IgD-negative memory B cell (primary cell): ENCODE measurements at regions not wholly inside any gene's neighbourhood (a gene's known extent, or its start where the extent isn't known, plus 50 kb on each side); places are given as distances from the start of the nearest gene placed in this dataset.

Experiments used
- H3K27ac Mint-ChIP-seq, 3 donors: one replicate each; pipeline ENCODE4 v1.8.0; 2020 to 2022; ENCODE audit warnings: mild to moderate bottlenecking in 3 of 3, mixed read lengths in 3 of 3, moderate library complexity in 1 of 3
- H3K27me3 Mint-ChIP-seq: one replicate; pipeline ENCODE4 v1.8.0; 2021; ENCODE audit warnings: mixed read lengths
- H3K36me3 Mint-ChIP-seq: one replicate; pipeline ENCODE4 v1.8.0; 2020; ENCODE audit warnings: mild to moderate bottlenecking, mixed read lengths
- H3K4me1 Mint-ChIP-seq, 3 donors: one replicate each; pipeline ENCODE4 v1.8.0; 2020 to 2022; ENCODE audit warnings: mixed read lengths in 3 of 3, mild to moderate bottlenecking in 1 of 3
- H3K4me3 Mint-ChIP-seq, 4 donors: one replicate each; pipeline ENCODE4 v1.8.0; 2020 to 2022; ENCODE audit warnings: mild to moderate bottlenecking in 4 of 4, mixed read lengths in 4 of 4, moderate library complexity in 3 of 4
- H3K9me3 Mint-ChIP-seq, 3 donors: one replicate each; pipeline ENCODE4 v1.8.0; 2020 to 2021; ENCODE audit warnings: mixed read lengths in 3 of 3, mild to moderate bottlenecking in 1 of 3

DNA sequence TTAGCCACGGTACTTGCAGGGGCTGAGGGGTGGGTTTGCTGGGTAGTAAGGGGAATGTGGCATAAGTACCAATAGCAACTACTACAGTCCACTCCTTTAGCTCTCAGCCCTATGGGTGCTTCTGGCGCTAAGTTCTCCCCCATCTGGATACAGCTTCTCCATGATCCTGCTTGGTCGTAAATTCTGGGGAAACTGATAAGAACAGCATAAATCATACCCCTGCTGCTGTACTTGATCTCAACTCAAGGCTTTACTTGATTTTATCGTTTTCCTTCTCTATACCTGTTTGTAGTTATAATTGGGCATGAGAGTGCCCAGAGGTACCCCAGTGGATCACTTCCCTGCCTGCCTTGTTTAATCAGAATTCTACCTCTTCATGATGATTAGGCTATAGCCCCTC, 331.4 kb downstream of the PMP22 start:
- peaks cover under 1% of the 10 kb centered on the region for H3K36me3 Mint-ChIP-seq
- H3K4me3 Mint-ChIP-seq: no peak overlapping the region
- no peak overlapping the region for H3K27ac Mint-ChIP-seq

DNA sequence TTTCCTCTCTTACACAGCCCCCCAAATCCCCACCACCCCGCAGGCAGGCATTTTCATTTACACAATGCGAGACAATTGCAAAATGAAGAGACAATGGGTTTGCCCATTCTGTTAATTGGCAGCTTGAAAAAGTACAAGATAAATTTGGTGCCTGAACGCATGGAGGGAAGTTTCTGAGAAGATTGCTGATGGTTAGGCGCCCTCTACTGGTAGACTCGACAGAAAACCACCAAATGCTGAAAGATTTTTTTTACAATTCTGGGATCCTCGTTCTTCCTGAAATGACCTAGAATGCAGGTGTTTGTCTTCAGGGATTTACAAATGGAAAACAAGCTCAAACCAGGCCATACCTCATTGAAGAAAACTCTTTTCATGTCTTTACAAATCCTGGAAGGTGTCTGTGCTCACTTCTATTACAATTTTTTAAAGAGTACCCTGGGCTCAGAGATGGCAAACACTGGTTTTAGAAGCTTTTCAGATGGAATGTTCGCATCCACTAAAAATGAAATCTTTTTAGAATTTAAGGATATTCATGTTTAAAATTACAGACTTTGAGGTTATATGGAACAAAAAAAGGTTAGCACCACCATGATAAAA, 338.5 kb downstream of the PMP22 start:
- Mint-ChIP-seq H3K36me3 (peaks cover 2% of the 10 kb centered on the region), H3K27me3 (no peaks in the 10 kb centered on the region), H3K9me3 (peaks cover 1 to 6% (median 4%) of the 10 kb centered on the region in 3 donors), H3K4me3 (no peak overlapping the region), H3K27ac (no peak overlapping the region), H3K4me1 (no peaks in the 10 kb centered on the region)

More for the DNA sequence above, 331.4 kb downstream of the PMP22 start:
- no peaks in the 10 kb centered on the region for H3K27me3 Mint-ChIP-seq
- no peaks in the 10 kb centered on the region for H3K4me1 Mint-ChIP-seq
- H3K9me3 Mint-ChIP-seq: peaks cover 0 to 2% (median 0%) of the 10 kb centered on the region in 3 donors

DNA sequence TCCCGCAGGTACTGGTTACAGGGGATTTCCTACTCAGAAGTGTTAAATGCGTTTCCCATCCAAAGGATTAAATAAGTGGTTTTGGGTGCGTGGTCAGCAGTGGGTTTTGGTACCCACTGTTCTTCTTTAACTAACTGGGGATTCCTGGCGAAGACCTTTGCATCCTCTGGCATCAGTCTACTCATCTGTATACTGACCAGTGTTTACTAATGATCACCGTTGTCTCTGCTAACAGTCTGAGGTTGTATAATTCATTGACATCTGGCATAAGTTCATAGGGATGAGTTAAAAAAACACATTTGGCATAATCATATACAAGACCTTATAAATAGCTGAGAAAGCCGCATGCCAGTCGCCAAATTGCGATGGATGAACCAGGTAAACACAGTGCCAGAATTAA, 339.1 kb downstream of the PMP22 start:
- H3K36me3 Mint-ChIP-seq: peaks cover 2% of the 10 kb centered on the region
- no peaks in the 10 kb centered on the region for H3K4me1 Mint-ChIP-seq
- no peak overlapping the region for H3K4me3 Mint-ChIP-seq

DNA sequence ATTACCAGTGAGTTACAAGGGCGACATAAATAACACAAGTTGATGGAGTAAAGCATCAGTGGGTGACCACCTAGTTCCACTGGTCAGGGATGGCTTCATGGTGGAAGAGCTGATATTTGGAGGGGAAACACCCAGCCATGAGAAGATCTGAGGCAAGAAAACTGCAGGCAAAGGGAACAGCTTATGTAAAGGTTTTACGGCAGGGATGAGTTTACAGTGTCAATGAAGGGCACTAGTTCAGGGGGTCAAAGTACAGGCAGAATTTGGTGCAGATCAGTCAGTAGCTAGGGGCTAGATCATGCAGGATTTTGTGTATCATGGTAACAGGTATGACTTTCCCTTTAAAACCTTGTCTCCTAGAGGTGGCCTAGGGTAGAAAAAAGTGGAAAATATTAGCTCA, 339.6 kb downstream of the PMP22 start:
- Mint-ChIP-seq H3K27ac (no peak overlapping the region), H3K9me3 (peaks cover 1 to 6% (median 4%) of the 10 kb centered on the region in 3 donors), H3K27me3 (no peaks in the 10 kb centered on the region), H3K36me3 (peaks cover 2% of the 10 kb centered on the region), H3K4me1 (no peaks in the 10 kb centered on the region), H3K4me3 (no peak overlapping the region)

More for the DNA sequence above, 339.1 kb downstream of the PMP22 start:
- Mint-ChIP-seq H3K9me3 (peaks cover 1 to 6% (median 4%) of the 10 kb centered on the region in 3 donors), H3K27ac (no peak overlapping the region), H3K27me3 (no peaks in the 10 kb centered on the region)

DNA sequence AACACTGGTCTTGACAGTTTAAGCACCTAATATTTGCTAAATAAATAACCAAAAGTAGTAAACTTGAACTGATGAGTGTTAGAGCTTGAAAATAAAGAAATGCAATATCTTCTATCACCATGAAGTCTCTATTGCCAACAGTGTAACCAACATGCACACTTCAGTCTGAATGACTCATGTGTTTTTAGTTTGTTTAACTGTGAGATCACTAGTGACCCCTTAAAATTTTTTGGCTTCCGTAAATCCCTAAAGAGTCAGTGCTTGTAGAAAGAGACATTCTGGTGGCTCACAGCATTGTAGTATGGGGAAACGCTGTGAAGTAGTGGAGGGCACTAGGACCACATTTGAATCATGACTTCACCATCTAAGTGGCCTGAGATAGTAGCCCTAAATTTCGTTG, 341.1 kb downstream of the PMP22 start:
- H3K4me1 Mint-ChIP-seq: no peaks in the 10 kb centered on the region
- peaks cover 2% of the 10 kb centered on the region for H3K36me3 Mint-ChIP-seq
- H3K27ac Mint-ChIP-seq: no peak overlapping the region
- peaks cover 1 to 6% (median 4%) of the 10 kb centered on the region in 3 donors for H3K9me3 Mint-ChIP-seq
- H3K27me3 Mint-ChIP-seq: no peaks in the 10 kb centered on the region
- no peak overlapping the region for H3K4me3 Mint-ChIP-seq

DNA sequence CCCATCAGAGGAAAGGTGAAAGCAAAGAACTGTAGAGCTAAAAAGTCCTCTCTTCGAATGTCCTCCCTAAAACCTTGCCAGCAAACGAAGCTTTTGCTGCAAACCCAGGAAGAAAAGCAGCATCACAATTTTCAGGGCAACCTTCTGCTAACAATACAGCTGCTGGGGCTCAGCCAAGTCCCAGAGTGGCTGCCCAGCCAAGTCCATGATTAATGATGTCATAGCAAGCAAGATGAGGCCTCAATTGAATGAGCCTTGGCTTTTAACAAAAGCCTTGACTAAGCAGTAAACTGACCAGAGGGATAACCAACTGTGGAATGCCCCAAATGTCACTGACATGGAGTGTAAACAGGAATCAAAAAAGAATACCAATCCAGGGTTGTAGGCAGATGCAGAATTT, 342.7 kb downstream of the PMP22 start:
- H3K9me3 Mint-ChIP-seq: peaks cover 1 to 6% (median 4%) of the 10 kb centered on the region in 3 donors
- no peak overlapping the region for H3K27ac Mint-ChIP-seq
- no peak overlapping the region for H3K4me3 Mint-ChIP-seq
- H3K27me3 Mint-ChIP-seq: no peaks in the 10 kb centered on the region
- H3K4me1 Mint-ChIP-seq: no peaks in the 10 kb centered on the region
- no peaks in the 10 kb centered on the region for H3K36me3 Mint-ChIP-seq

DNA sequence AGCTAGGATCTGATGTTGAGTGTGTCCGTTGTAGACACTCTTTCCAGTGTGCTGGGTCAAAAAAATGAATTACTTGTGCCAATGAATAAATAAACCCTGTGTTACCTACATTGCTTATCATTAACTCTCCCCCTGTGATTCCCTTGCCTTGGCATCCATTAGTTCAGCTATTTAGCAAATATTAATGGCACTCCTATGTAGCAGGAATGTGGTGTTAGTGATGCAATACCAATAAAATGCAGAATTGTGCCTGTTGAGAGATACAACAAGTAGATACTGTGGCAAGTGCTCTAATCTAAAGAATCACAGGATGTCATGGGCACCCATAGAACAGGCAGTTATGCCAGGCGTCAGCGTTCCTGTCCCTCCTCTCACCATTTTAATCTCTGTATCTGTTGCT, 343.2 kb downstream of the PMP22 start:
- Mint-ChIP-seq H3K36me3 (no peaks in the 10 kb centered on the region), H3K27ac (no peak overlapping the region)

DNA sequence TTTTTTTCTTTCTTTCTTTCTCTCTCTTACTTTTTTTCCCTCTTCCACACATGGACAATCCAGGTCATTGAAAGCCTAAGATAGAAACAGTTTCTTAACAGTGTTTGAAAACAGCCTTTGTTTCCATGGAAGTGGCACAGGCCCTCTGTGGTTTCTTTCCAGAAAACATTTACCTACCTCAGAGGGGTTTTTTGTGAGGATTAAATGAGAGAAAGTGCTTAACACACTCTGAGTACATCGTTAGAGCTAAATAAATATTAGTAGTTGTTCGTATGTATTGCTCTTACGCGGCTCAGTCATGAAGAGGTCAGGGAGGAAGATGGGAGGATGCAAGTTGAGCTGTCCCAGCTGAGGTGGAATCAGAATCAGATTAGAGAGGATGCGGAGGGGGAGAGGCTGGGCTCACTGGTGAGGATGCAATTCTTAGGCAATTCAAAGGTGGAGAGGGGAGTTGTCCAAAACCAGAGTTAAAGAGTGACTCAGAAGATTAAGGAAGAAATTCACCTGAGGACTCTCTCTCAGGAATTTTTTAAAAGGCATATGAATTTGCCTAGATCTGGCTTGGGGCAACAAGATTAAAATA, 345.4 kb downstream of the PMP22 start:
- Mint-ChIP-seq H3K27ac (no peak overlapping the region), H3K27me3 (no peaks in the 10 kb centered on the region), H3K9me3 (peaks cover 3 to 6% (median 4%) of the 10 kb centered on the region in 3 donors), H3K4me3 (no peak overlapping the region), H3K4me1 (no peaks in the 10 kb centered on the region), H3K36me3 (no peaks in the 10 kb centered on the region)

More for the DNA sequence above, 343.2 kb downstream of the PMP22 start:
- H3K27me3 Mint-ChIP-seq: no peaks in the 10 kb centered on the region
- H3K4me1 Mint-ChIP-seq: no peaks in the 10 kb centered on the region
- no peak overlapping the region for H3K4me3 Mint-ChIP-seq
- H3K9me3 Mint-ChIP-seq: peaks cover 1 to 6% (median 4%) of the 10 kb centered on the region in 3 donors

DNA sequence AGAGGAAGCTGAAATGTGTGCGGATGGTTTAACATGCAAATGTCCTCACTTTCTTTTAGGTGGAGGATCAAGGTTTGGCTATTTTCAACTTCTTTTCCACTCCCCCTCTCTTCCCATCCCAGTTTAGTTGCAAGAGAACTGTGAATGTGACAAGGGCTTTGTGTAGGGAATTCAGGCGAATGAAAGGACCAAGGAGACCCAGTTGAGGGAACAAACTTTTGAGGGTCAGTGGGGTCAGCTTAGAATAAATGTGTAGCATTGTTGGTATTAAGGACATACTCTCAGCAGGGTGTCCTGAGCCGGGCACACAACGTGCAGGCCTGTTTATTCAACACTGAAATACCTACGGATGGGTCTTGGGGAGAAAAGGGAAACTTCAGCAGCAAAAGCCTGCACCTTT, 346.0 kb downstream of the PMP22 start:
- H3K36me3 Mint-ChIP-seq: no peaks in the 10 kb centered on the region
- H3K4me1 Mint-ChIP-seq: no peaks in the 10 kb centered on the region
- no peak overlapping the region for H3K4me3 Mint-ChIP-seq
- H3K27ac Mint-ChIP-seq: no peak overlapping the region
- no peaks in the 10 kb centered on the region for H3K27me3 Mint-ChIP-seq
- peaks cover 2 to 11% (median 4%) of the 10 kb centered on the region in 3 donors for H3K9me3 Mint-ChIP-seq

DNA sequence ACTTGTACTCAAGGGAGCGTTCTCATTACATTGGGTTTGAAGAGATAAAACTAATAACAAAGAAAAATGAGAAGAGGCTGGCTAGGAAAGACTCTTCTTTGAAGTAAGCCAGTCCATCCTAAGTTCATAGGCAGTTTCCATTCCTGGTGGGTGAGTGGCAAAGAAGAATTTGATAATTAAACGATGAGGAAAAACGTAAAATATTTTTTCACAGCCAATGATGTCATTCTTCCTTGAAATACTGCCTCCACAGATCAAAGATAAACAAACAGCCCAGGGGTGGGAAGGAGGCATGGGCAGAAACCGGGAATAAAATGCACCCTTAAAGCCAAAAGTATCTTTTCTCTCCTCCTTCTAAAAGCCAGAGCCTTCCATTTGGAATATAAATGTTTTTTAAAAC, 346.6 kb downstream of the PMP22 start:
- Mint-ChIP-seq H3K4me3 (no peak overlapping the region), H3K4me1 (no peaks in the 10 kb centered on the region), H3K36me3 (no peaks in the 10 kb centered on the region), H3K27ac (no peak overlapping the region), H3K9me3 (peaks cover 6 to 16% (median 7%) of the 10 kb centered on the region in 3 donors), H3K27me3 (no peaks in the 10 kb centered on the region)

DNA sequence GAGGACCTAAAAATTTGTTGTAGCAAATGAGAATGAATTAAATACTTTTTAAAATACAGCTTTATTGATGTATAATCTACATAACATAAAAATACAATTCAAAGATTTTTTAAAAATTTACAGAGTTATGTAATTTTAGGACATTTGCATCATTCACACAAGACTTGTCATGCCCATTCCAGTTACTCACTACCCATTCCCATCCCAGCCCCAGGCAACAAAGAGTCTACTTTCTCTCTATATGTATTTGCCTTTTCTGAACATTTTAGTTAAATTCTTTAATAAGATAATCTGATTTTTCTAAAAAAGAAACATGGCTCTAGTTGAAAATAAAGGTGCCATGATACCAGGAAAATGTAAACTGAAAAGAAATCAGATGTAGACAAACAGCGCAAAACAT, 354.2 kb downstream of the PMP22 start:
- H3K27ac Mint-ChIP-seq: no peak overlapping the region
- H3K4me3 Mint-ChIP-seq: no peak overlapping the region
- H3K27me3 Mint-ChIP-seq: peaks cover 1% of the 10 kb centered on the region
- H3K4me1 Mint-ChIP-seq: no peaks in the 10 kb centered on the region
- H3K9me3 Mint-ChIP-seq: peaks cover 7 to 18% (median 7%) of the 10 kb centered on the region in 3 donors
- no peaks in the 10 kb centered on the region for H3K36me3 Mint-ChIP-seq

DNA sequence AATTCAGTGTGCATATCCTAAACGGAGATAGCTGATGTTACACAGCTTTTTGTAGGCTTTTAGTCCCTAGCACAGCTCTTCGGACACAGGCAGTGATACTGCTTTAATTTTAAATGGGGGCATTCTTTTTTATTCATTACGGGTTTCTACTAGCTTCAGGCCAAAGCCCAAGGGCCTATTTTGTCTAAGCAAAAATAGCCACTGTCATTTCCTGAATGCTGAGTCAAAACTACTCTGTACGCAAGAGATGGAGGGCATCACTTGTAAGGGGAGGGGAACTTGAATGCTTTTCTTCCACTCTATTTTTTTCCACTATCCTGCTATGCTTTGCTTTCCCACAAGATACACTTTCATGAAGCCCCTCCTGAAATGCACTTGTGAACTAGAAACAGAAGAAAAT, 360.7 kb downstream of the PMP22 start:
- Mint-ChIP-seq H3K27ac (no peak overlapping the region), H3K4me1 (no peaks in the 10 kb centered on the region), H3K27me3 (peaks cover 6% of the 10 kb centered on the region), H3K36me3 (peaks cover 1% of the 10 kb centered on the region), H3K9me3 (peaks cover 0 to 2% (median 0%) of the 10 kb centered on the region in 3 donors), H3K4me3 (no peak overlapping the region)

DNA sequence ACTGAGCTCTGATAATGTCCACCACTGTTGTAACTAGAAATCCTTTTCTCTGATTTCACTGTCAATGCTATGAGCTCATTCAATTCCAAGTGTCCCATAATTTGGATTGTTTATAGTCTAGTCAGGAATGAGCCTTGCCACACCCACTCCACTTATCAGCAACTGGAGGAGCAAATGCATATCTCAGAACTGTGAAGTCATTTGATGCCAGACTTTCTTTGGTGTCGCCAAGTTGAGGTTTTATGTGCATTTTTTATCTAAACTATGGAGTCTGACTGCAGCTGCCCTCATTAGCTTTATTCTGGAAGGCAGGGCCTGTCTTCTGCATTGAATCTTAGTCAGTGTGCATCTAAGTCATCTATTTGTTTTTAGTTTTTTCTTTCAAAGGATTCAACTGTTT, 361.3 kb downstream of the PMP22 start:
- Mint-ChIP-seq H3K4me3 (no peak overlapping the region), H3K4me1 (no peaks in the 10 kb centered on the region), H3K27ac (no peak overlapping the region), H3K36me3 (peaks cover 1% of the 10 kb centered on the region), H3K27me3 (peaks cover 6% of the 10 kb centered on the region), H3K9me3 (peaks cover 0 to 2% (median 0%) of the 10 kb centered on the region in 3 donors)

DNA sequence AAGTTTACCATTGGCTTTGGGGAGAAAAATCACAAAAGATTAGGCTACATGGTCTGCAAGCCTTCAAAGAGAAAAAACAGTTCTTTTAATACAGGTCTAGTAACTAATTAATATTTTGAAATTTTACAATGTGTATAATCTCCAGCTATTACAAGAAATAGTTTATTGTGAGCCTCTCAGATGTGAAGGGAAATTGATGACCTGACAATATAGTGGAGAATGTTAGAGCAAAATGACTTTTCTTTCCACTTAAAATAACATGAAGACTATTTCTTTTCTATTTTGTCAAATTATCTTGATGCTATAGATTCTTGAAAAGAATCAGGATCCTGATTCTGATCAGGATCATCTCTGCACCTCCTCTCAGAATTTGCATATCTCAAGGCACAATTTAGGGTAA, 362.3 kb downstream of the PMP22 start:
- Mint-ChIP-seq H3K4me1 (no peaks in the 10 kb centered on the region), H3K36me3 (peaks cover 3% of the 10 kb centered on the region), H3K27ac (no peak overlapping the region), H3K4me3 (no peak overlapping the region), H3K9me3 (peaks cover 0 to 3% (median 3%) of the 10 kb centered on the region in 3 donors), H3K27me3 (peaks cover 5% of the 10 kb centered on the region)

DNA sequence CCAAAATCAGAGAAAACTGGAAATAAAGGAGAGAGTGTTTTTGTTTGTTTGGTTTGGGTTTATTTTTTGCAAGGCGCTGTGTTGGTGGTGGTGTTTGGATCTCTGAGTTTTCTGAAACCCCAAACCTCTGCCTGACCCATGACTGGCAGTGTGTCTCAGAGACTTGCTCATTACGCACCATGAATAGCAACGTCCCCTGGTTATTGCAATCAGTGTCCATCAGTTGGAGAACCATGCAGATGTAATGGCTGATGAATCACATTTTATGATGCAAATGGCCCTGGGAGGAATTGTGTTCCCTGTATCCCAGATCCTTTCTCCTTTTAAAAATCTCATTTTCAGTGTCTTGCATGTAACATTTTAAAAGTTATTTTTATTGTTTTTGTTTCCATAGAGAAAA, 362.8 kb downstream of the PMP22 start:
- Mint-ChIP-seq H3K4me3 (no peak overlapping the region), H3K9me3 (peaks cover 0 to 6% (median 3%) of the 10 kb centered on the region in 3 donors), H3K36me3 (peaks cover 3% of the 10 kb centered on the region), H3K27me3 (peaks cover 5% of the 10 kb centered on the region), H3K27ac (no peak overlapping the region), H3K4me1 (no peaks in the 10 kb centered on the region)

DNA sequence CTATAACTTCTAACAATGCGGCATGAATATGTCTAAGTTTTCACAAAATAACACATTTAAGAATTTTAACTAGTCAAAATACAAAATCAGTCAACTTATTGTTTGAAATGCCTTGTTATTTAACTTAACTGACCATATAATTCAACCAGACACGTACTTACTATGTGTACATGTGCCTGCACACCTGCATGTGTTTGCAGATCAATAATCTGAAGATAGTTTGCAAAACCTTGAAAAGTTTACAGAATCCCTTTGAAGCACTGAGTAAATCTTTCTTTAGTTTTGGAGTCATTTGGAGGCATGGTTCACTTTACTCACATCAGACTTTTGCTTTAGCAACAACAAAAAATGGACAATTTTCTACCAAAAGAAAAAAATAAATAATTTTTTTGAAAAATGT, 363.8 kb downstream of the PMP22 start:
- H3K36me3 Mint-ChIP-seq: peaks cover 3% of the 10 kb centered on the region
- no peak overlapping the region for H3K4me3 Mint-ChIP-seq
- no peaks in the 10 kb centered on the region for H3K4me1 Mint-ChIP-seq
- H3K27ac Mint-ChIP-seq: no peak overlapping the region
- peaks cover 5% of the 10 kb centered on the region for H3K27me3 Mint-ChIP-seq
- H3K9me3 Mint-ChIP-seq: peaks cover 0 to 7% (median 6%) of the 10 kb centered on the region in 3 donors
